K562 (cell line): ENCODE measurements at regions not wholly inside any gene's neighbourhood (a gene's known extent, or its start where the extent isn't known, plus 50 kb on each side); places are given as distances from the start of the nearest gene placed in this dataset.

Experiments used
- CTCF ChIP-seq, 3 experiments: IDR thresholded peaks in 2 of 3; conservative IDR thresholded peaks in 1 of 3; 2 replicates each; pipeline ENCODE4 v1.5.1; 2011 to 2012; ENCODE audit warnings: low read length in 3 of 3, mild to moderate bottlenecking in 3 of 3, control low read depth in 2 of 3, improper control_type of control experiment in 1 of 3, inconsistent platforms in 1 of 3, low read depth in 1 of 3, mixed read lengths in 1 of 3, moderate library complexity in 1 of 3; ENCODE audit not compliant: insufficient read depth in 2 of 3
- ESRRA ChIP-seq: fragments of 450-650 bp; IDR thresholded peaks from 2 replicates; pipeline ENCODE4 v1.6.1; 2014; ENCODE audit warnings: low read depth, mild to moderate bottlenecking, moderate library complexity, borderline replicate concordance
- EZH2 ChIP-seq: IDR thresholded peaks from 2 replicates; pipeline ENCODE4 v1.6.1; 2012; ENCODE audit warnings: low read depth, mild to moderate bottlenecking, inconsistent platforms, low read length, borderline replicate concordance
- GATA2 ChIP-seq: sonication (generic); formaldehyde crosslinking; IDR thresholded peaks from 2 replicates; pipeline ENCODE4 v1.4.0; 2020; ENCODE audit warnings: mild to moderate bottlenecking, missing genetic modification reagents
- HDAC6 ChIP-seq: IDR thresholded peaks from 2 replicates; pipeline ENCODE4 v1.6.1; 2012; ENCODE audit warnings: low read depth, mild to moderate bottlenecking, control low read depth, inconsistent platforms, low read length, moderate library complexity
- POLR2A ChIP-seq: fragments of 450-650 bp; conservative IDR thresholded peaks from 2 replicates; pipeline ENCODE4 v1.6.1; 2016
- POLR2AphosphoS5 ChIP-seq: IDR thresholded peaks from 2 replicates; pipeline ENCODE4 v1.6.1; 2011; ENCODE audit warnings: mild to moderate bottlenecking, low read depth, low read length, moderate library complexity; ENCODE audit not compliant: control insufficient read depth, insufficient read depth
- RAD21 ChIP-seq, 2 experiments: fragments of 250-450 bp in 1 of 2; fragments of 450-650 bp in 1 of 2; sonication (Bioruptor Pico) in 1 of 2; formaldehyde crosslinking in 1 of 2; IDR thresholded peaks in 1 of 2; conservative IDR thresholded peaks in 1 of 2; 2 replicates each; pipeline versions ENCODE4 v1.4.0 to v1.8.0; 2020 to 2022; ENCODE audit warnings: mild to moderate bottlenecking in 2 of 2, moderate library complexity in 1 of 2
- SP2 ChIP-seq: IDR thresholded peaks from 2 replicates; pipeline ENCODE4 v1.6.1; 2011; ENCODE audit warnings: mild to moderate bottlenecking, low read depth, low read length, moderate library complexity; ENCODE audit not compliant: poor library complexity, severe bottlenecking; ENCODE audit errors: extremely low read depth
- ZBTB1 ChIP-seq: sonication (generic); formaldehyde crosslinking; IDR thresholded peaks from 2 replicates; pipeline ENCODE4 v1.8.1; 2023; ENCODE audit warnings: missing genetic modification reagents, low read depth, mild to moderate bottlenecking, borderline replicate concordance
- ZNF655 ChIP-seq: fragments of 250-450 bp; sonication (Bioruptor Pico); IDR thresholded peaks from 2 replicates; pipeline ENCODE4 v1.5.0; 2021
- ZZZ3 ChIP-seq: fragments of 450-650 bp; IDR thresholded peaks from 2 replicates; pipeline ENCODE4 v1.6.1; 2016; ENCODE audit warnings: antibody characterized with exemption, mild to moderate bottlenecking, moderate library complexity

GRCh38 chr5:16291894-16292293, 112.3 kb upstream of the MARCHF11 start:
- TF ChIP-seq CTCF (IDR thresholded peaks at IDR 0.05 in 2 of 3, conservative IDR thresholded peaks at IDR 0.05 in 1 of 3; ENCODE audit: insufficient read depth in 2 of 3, low read depth in 1 of 3, low read length in 3 of 3) (no peak), GATA2 (no peak), EZH2 (no peak), POLR2AphosphoS5 (no peak), ZBTB1 (CRISPR knock-in tag) (no peak), HDAC6 (no peak), ZZZ3 (no peak), ESRRA (no peak), RAD21 (CRISPR knock-in tag; conservative IDR thresholded peaks at IDR 0.05 in 1 of 2, IDR thresholded peaks at IDR 0.05 in 1 of 2) (no peak), POLR2A (no peak), SP2 (no peak), ZNF655 (CRISPR knock-in tag) (no peak)
